ENCODE measurements at regions not wholly inside any gene's neighbourhood (a gene's known extent, or its start where the extent isn't known, plus 50 kb on each side); places are given as distances from the start of the nearest gene placed in this dataset.

DNA sequence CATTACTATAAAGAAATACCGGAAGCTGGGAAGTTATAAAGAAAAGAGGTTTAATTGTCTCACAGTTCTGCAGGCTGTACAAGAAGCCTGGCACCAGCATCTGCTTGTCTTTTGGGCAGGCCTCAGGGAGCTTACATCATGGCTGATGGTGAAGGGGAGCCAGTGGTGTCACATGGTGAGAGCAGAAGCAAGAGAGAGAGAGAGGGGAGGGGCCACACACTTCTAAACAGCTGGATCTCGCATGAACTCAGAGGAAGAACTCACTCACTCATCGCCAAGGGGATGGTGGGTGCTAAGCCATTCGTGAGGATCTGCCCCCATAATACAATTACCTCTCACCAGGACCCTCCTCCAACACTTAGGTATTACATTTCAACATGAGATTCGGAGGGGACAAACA lies 51.8 kb upstream of the ANKRD34C start:
- no peak for DNase-seq

DNA sequence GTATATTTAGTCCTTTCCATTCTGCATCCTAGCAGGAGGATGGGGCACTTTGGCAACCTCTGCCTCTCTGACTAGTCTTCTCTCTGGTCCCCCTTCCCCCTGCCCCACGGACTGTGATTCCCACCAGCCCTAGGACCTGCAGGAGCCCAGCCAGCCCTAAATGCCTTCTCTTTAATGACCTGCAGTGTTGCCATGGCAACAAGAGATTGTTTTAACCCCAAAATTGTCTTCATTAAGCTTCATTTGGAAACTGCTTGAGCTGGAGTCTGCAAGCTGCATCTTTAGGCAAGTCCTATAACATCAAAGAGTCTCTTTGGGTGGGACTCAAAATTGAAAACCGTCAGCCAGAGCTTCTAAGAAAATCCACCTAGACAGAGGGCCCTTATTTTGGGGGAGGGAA lies 59.7 kb upstream of the ANKRD34C start:
- DNase-seq: no peak

DNA sequence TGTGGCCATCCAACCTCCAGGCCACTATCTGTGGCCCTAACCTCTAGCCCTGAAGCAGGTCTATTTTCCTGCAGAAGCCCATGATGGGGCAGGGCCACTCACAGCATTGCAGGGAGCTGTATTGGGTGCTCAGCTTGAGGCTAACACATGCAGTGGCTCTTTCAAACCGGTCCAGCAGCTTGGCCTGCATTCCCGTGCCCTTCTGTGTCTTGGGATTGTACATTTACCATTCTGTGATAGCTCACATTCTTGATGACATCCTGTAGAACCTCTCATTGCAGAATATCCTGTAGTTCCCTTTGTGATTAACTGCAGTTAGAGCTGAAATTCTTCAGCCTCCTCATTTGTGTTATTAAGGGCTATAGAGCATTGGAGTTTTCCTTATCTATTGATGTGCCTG lies 60.8 kb upstream of the ANKRD34C start:
- no peak for DNase-seq

DNA sequence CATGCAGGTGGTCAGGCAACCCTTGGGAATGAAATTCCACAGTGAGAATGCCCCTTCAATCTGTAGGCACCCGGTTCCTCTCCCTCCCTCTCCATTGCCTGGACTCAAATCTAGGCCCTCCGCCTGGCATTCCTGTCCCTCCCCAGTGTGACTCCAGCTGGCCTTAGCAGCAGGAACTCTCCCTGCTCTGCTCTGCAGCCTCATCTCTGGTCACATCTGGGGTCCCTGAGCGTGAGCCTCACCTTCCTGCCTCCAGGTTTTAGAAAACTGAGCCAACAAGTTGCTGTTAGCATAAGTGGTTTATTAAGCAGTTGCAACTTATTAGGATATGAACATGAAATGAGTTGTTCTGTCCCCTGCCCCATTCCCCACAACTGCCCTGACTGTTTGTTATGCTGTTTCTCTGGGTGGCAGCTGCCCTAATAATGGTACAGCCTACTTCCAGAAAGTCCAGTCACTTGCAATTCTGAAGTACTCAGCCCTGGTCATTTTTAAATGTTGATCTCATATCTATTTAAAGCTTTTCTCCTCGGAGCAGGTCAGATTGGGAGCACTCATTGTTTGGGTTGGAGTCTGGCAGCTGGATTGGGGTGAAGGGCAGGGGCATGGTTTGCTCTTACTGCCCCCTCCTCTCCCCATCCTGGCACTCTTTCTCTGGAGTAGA lies 63.0 kb upstream of the ANKRD34C start:
- no peak for DNase-seq

DNA sequence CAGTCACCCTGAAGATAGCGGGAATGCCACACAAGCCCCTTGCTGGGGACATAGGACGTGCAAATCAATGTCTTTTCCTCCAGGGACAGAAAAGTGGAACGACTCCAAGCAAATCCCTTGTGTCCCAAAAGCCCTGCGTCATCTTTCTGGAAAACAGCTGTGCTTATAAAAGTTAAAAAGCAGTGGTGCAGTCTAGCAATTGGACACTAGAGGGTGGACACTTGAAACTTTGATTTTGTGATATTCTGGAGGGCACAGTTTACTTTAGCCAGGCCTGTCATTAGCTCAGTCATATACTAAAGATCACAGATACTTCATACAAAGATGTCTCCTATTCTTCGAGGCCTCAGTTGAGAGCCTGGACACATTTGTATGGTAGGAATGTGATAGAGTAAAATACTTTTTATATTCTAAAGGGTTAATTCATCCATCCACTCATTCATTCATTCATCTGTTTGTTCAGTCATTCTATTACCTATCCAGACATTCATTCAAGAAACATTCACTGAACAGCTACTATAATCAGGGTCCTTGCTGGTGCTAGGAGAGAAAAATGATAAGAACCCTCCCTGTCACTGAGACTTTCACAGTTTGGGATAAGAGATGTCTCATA lies 63.8 kb upstream of the ANKRD34C start:
- no peak for DNase-seq

GRCh38 chr15:79213650-79214049 lies 68.9 kb upstream of the ANKRD34C start:
- DNase-seq: no peak

GRCh38 chr15:79212589-79213157 lies 69.8 kb upstream of the ANKRD34C start:
- DNase-seq: no peak

GRCh38 chr15:79211481-79211880 lies 71.0 kb upstream of the ANKRD34C start:
- DNase-seq: no peak

GRCh38 chr15:79209690-79210089 lies 72.8 kb upstream of the ANKRD34C start:
- DNase-seq: no peak

DNA sequence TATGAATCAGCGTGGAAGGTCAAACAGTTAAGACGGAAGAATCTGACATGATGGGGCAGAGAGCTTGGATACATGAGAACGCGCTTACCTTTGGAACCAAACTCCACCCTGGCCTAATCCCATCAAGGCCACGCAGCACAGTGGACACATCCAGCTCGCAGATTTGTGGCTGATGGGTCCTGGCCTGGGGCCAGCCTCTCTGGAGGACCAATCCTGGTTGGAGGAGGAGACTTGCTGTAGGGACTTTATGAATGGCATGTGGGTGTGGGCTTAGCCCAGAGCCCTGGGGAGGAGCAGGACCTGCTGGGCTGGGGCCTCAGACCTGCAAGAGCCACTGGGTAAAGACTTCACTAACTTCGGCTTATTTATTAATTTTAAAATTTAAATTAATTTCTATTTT lies 73.4 kb upstream of the ANKRD34C start:
- no peak for DNase-seq

GRCh38 chr15:79208179-79208578 lies 74.3 kb upstream of the ANKRD34C start:
- DNase-seq: no peak

DNA sequence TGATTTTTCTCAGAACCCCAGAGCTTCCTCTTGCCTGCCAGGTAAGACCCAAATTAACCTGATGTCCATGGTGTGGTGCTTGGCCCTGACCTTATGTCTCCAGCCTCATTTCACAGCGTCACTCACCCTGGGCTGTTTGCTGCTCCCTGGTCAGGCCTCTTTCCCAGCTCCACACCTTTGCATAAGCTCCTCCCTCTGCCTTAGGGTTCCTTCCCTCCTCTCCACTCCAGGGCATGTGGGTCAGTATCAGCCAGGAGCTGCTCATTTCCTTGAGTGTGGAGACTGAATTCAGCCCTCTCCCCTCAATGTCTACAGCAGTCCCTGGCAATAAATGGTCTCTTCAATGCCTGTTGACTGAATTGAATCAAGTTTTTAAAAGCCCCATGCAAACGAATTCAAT lies 75.6 kb upstream of the ANKRD34C start:
- no peak for DNase-seq

DNA sequence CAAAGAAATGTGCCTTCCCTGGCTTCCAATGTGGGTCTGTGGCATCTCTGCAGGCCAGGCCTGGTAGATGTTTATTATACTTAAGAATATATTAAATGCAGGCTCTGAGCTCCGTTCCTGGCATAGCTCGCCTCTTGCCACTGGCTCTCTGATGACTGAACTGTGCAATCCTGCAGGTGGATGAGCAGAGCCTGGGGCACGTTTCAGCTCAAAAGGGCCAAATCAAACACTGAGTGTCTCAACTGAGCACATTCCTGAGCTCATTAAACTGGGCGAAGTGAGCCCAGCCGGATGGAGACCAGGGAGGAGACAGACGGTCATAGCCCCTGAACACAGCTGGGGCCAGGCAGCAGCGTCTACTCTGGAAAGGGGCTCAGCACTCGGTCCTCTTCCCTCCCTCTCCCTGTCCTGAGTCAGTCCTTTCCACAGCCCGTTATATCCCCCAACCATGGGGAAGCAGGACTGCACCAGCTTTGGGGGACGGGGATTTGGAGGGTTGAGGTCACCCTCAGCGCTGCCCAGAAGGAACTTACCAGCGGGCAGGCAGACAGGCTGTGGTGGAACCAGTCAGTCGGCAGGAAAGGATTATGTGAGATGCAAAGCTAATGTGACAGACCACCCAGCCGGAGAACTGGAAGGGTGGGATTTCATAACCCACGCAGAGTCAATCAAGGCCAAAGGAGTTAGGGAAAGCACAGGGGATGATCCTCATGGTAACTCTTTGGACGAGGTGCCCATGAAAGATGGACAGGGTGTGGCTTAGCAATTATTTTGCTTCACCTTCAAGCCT lies 77.4 kb upstream of the ANKRD34C start:
- no peak for DNase-seq

GRCh38 chr15:79198461-79198860 lies 84.1 kb upstream of the ANKRD34C start:
- no peak for DNase-seq

DNA sequence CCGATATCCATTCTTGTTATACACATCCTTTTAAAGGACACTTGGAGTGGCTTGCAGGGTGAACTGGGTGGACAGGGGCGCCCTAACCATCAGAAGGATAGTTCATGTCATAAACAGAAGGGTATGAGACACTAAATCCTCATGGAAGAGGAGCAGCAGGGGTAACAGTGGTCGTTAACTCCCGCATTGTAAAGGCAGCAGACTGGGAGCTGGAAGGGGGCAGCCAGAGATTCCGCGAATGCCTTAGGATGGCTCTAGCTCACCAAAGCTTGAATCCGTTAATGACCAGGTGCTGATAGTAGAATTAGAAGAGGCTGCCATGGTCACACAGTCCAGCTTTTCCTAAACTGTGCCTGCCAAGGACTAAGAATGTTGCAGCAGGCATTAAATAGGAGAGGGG lies 85.2 kb upstream of the ANKRD34C start:
- DNase-seq: no peak

GRCh38 chr15:79195802-79196201 lies 86.7 kb upstream of the ANKRD34C start:
- DNase-seq: no peak

DNA sequence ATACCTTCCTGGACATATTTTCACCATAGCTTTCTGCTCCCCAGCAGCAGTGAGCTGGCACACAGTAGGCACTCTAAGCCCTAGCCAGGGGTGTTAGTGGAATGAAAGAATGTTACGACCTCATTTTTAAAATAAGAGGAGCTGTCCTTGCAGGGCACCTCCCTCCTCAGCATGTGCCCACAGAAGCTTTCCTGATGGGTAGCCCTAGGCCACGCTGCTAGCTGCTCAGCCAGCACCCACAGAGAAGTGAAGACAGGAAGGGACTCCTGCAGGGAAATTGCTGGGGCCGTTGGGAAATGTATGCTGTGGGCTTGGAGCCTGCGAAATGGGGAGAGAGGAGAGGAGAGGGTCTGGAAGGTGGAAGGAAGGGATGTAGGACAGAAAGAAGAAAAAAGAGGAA lies 87.3 kb upstream of the ANKRD34C start:
- DNase-seq: no peak

DNA sequence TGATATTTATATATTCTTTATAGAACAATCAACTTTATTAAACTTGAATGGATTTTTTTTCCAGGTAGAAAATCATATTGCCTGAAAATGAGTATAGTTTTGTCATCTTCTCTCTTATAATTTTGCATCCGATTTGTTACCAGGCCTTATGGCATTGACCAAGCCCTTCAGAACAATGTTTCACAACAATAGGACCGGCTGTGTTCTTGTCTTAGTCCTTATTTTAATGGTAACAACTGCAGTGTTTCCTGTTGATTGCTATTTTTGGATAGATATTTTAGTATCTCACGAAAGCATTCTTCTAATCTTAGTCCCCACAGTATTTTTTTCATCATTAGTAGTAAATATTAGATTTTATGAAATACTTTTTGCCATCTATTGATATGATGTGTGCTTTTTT lies 88.1 kb upstream of the ANKRD34C start:
- no peak for DNase-seq

- DNase-seq: no peak
These were observed 89.0 kb upstream of the ANKRD34C start for GRCh38 chr15:79193549-79193948.

- DNase-seq: no peak
These were observed 89.4 kb upstream of the ANKRD34C start for GRCh38 chr15:79193103-79193502.

DNA sequence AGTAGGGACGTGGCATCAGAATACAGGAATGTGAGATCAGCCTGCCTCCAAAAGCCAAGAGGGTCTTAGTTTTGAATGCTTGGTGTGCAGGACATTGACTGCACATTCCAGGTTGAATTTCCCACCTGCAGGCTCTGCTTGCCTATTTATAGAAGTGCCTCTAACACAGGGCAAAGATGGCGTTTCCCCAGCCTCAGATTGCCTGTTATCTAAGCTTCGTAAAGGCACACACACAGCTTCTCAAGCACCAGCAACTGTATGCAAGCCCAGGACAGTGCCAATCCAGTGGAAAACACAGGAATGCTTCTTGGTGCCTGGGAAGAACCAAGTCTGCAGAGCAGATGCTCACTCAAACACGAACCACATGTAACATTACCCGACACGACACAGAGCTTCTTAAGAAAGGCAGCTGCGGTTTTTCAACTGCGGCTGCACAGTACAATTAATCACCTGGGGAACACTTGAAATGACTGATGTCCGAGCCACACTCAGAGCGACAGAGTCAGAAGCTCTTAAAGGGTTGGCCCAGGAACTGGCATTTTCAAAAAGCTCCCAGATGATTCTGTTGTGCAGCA lies 90.0 kb upstream of the ANKRD34C start:
- no peak for DNase-seq

DNA sequence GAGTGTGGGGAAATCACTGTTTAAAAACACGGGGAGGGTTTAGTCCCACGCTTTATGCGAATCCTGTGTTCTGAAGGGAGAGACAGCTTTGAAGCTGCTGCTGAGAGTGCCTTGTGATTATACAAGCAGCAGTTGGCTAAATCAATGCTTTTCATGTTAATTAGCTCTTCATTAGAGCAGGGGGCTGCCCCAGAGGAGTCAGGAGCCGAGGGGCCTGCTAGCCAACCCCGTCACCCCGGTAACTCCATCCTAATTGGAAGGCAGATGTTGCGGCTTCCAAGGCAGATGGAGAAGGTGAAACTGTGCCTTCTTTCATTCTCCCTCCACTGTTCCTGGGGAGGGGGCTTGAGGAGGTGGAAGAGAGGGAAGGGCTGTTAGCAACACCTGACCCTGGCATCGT lies 92.4 kb upstream of the ANKRD34C start:
- no peak for DNase-seq

DNA sequence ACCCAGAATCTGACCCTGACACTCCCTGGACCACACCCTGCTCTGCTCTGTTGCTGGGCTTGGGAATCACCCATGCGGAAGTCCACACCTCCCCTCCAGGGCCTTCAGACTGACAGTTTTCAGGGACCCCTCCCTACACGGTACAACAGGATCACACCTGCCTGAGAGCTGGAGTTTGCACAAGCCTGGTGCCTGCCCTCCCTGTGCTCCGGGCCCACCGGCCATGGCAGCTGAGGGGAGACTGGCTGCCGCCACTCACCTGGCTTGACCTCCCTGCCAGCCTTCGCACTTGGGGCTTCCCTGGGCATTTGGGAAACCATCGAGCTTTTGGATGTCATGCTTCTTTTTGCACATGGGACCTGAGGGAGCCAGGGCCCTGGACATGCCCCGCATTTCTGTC lies 95.9 kb upstream of the ANKRD34C start:
- DNase-seq: no peak

- DNase-seq: no peak
These were observed 94.6 kb upstream of the RASGRF1 start for GRCh38 chr15:79185199-79185598.

All from NCI-H2029 (cell line).